ENCODE measurements at regions not wholly inside any gene's neighbourhood (a gene's known extent, or its start where the extent isn't known, plus 50 kb on each side); places are given as distances from the start of the nearest gene placed in this dataset.
A peak's percentile ranks its signal among the peaks of the same experiment; 100 is the strongest.

GRCh38 chr14:76551906-76552305 is 176.0 kb downstream of the ESRRB start:
- DNase-seq: no peak

GRCh38 chr14:76564471-76565422 is 188.8 kb downstream of the ESRRB start:
- DNase-seq: no peak

GRCh38 chr14:76566439-76566838 is 190.5 kb downstream of the ESRRB start:
- DNase-seq: no peak

GRCh38 chr14:76574416-76575095 is 186.7 kb upstream of the VASH1 start:
- no peak for DNase-seq

- DNase-seq: no peak
Measured at GRCh38 chr14:76575108-76575507, 186.2 kb upstream of the VASH1 start.

- DNase-seq: peak in 1 of 2 donors; percentile 26
Measured at GRCh38 chr14:76576047-76576741, 185.1 kb upstream of the VASH1 start.

GRCh38 chr14:76577090-76577489 is 184.2 kb upstream of the VASH1 start:
- no peak for DNase-seq

- DNase-seq: no peak
Measured at GRCh38 chr14:76577837-76578236, 183.4 kb upstream of the VASH1 start.

GRCh38 chr14:76580399-76580798 is 180.9 kb upstream of the VASH1 start:
- no peak for DNase-seq

- no peak for DNase-seq
Measured at GRCh38 chr14:76580967-76581366, 180.3 kb upstream of the VASH1 start.

GRCh38 chr14:76581592-76581991 is 179.7 kb upstream of the VASH1 start:
- DNase-seq: no peak

GRCh38 chr14:76582447-76582846 is 178.8 kb upstream of the VASH1 start:
- DNase-seq: no peak

- DNase-seq: no peak
Measured at GRCh38 chr14:76583174-76583573, 178.1 kb upstream of the VASH1 start.

GRCh38 chr14:76583805-76584204 is 177.5 kb upstream of the VASH1 start:
- DNase-seq: no peak

GRCh38 chr14:76584271-76584702 is 177.0 kb upstream of the VASH1 start:
- DNase-seq: peak in 1 of 2 donors; percentile 13

- no peak for DNase-seq
Measured at GRCh38 chr14:76585616-76586015, 175.7 kb upstream of the VASH1 start.

- DNase-seq: no peak
Measured at GRCh38 chr14:76589246-76589645, 172.0 kb upstream of the VASH1 start.

- peak in 1 of 2 donors; percentile 6 for DNase-seq
Measured at GRCh38 chr14:76591266-76591665, 170.0 kb upstream of the VASH1 start.

- no peak for DNase-seq
Measured at GRCh38 chr14:76595266-76595665, 166.0 kb upstream of the VASH1 start.

GRCh38 chr14:76597387-76597786 is 163.9 kb upstream of the VASH1 start:
- no peak for DNase-seq

- no peak for DNase-seq
Measured at GRCh38 chr14:76599141-76599540, 162.1 kb upstream of the VASH1 start.

- no peak for DNase-seq
Measured at GRCh38 chr14:76599559-76600287, 161.5 kb upstream of the VASH1 start.

All from right lung (tissue), 2 donors.